T47D (cell line): ENCODE measurements at regions not wholly inside any gene's neighbourhood (a gene's known extent, or its start where the extent isn't known, plus 50 kb on each side); places are given as distances from the start of the nearest gene placed in this dataset.

Experiments used
- DNase-seq, 2 experiments: peaks; one replicate each; pipeline versions ENCODE4 v3.0.0 to v3.0.0-alpha.2; 2011 to 2012; ENCODE audit warnings: low read depth in 1 of 2, low spot score in 1 of 2
- JUND ChIP-seq: IDR thresholded peaks from 2 replicates; pipeline ENCODE4 v1.6.1; 2012; ENCODE audit warnings: low read depth
- in situ Hi-C: cut with HindIII; loops from 2 replicates; pipeline ENCODE4 v1.10.0; 2016; ENCODE audit warnings: low sequenced_read_pairs, low pct_unique_long_range_greater_than_20kb

- in situ Hi-C loops, result no loop called here
- no peak for TF ChIP-seq JUND
- DNase-seq, result no peak
Measured at GRCh38 chrX:137425986-137426385, 139.9 kb upstream of the ZIC3 start.

- no peak for DNase-seq
- in situ Hi-C loops, result no loop called here
- TF ChIP-seq JUND, result no peak
Measured at GRCh38 chrX:137425273-137425902, 140.5 kb upstream of the ZIC3 start.

GRCh38 chrX:137424679-137425078 lies 141.2 kb upstream of the ZIC3 start:
- DNase-seq, result no peak
- TF ChIP-seq JUND, result no peak
- in situ Hi-C loops, result no loop called here

- in situ Hi-C loops, result no loop called here
- no peak for DNase-seq
- TF ChIP-seq JUND, result no peak
Measured at GRCh38 chrX:137423241-137423640, 142.7 kb upstream of the ZIC3 start.

GRCh38 chrX:137418086-137418485 lies 147.8 kb upstream of the ZIC3 start:
- no peak for TF ChIP-seq JUND
- in situ Hi-C loops, result no loop called here
- no peak for DNase-seq

- no peak for TF ChIP-seq JUND
- in situ Hi-C loops, result no loop called here
- no peak for DNase-seq
Measured at GRCh38 chrX:137413190-137413589, 152.7 kb upstream of the ZIC3 start.

- no peak for DNase-seq
- in situ Hi-C loops, result no loop called here
- no peak for TF ChIP-seq JUND
Measured at GRCh38 chrX:137405449-137406140, 160.3 kb upstream of the ZIC3 start.

- DNase-seq, result no peak
- TF ChIP-seq JUND, result no peak
- in situ Hi-C loops, result no loop called here
Measured at GRCh38 chrX:137401092-137401491, 164.8 kb upstream of the ZIC3 start.

- TF ChIP-seq JUND, result no peak
- DNase-seq, result no peak
- in situ Hi-C loops, result no loop called here
Measured at GRCh38 chrX:137387646-137388045, 178.3 kb upstream of the ZIC3 start.

GRCh38 chrX:137366018-137366633 lies 199.8 kb upstream of the ZIC3 start:
- no peak for TF ChIP-seq JUND
- in situ Hi-C loops, result no loop called here
- no peak for DNase-seq

- TF ChIP-seq JUND, result no peak
- in situ Hi-C loops, result no loop called here
Measured at GRCh38 chrX:137363559-137363958, 202.4 kb upstream of the ZIC3 start.

GRCh38 chrX:137362583-137362982 lies 203.3 kb upstream of the ZIC3 start:
- no peak for TF ChIP-seq JUND
- in situ Hi-C loops, result no loop called here
- DNase-seq, result no peak

More at GRCh38 chrX:137363559-137363958, 202.4 kb upstream of the ZIC3 start:
- no peak for DNase-seq

- no peak for DNase-seq
- in situ Hi-C loops, result no loop called here
- no peak for TF ChIP-seq JUND
Measured at GRCh38 chrX:137354851-137355250, 211.1 kb upstream of the ZIC3 start.
